ENCODE measurements at regions not wholly inside any gene's neighbourhood (a gene's known extent, or its start where the extent isn't known, plus 50 kb on each side); places are given as distances from the start of the nearest gene placed in this dataset.

DNA sequence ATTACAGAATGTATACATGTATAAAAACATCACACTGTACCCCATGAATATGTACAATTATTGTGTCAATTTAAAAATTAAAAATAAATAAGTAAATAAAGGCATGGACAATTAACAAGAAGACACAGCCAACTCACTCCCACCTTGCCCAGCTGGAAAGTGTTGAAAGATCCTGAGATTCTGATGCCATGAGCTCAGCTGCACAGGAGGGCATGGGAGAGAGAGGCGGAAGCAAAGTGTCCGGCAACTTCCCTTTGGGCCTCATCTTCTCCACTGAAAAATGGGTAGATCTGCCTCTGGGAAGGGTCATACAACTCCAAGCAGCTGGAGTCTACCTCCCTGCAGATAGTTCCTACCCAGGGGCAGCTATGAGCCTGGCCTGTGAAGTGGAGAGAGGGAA, 277.3 kb downstream of the UACA start:
- TF ChIP-seq, protein P1, sequence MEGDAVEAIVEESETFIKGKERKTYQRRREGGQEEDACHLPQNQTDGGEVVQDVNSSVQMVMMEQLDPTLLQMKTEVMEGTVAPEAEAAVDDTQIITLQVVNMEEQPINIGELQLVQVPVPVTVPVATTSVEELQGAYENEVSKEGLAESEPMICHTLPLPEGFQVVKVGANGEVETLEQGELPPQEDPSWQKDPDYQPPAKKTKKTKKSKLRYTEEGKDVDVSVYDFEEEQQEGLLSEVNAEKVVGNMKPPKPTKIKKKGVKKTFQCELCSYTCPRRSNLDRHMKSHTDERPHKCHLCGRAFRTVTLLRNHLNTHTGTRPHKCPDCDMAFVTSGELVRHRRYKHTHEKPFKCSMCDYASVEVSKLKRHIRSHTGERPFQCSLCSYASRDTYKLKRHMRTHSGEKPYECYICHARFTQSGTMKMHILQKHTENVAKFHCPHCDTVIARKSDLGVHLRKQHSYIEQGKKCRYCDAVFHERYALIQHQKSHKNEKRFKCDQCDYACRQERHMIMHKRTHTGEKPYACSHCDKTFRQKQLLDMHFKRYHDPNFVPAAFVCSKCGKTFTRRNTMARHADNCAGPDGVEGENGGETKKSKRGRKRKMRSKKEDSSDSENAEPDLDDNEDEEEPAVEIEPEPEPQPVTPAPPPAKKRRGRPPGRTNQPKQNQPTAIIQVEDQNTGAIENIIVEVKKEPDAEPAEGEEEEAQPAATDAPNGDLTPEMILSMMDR (IDR thresholded peaks at IDR 0.05; ENCODE audit: low read depth, low read length, missing control alignments) = no peak
- no peak overlapping the region for H3K4me3 ChIP-seq (replicated peaks; ENCODE audit: low read depth, low read length)
- DNase-seq (ENCODE audit: extremely low read depth, low read depth) = no peak

GRCh38 chr15:70484993-70485392, 278.4 kb downstream of the UACA start:
- TF ChIP-seq, protein P1 (IDR thresholded peaks at IDR 0.05; ENCODE audit: low read depth, low read length, missing control alignments) = no peak
- H3K4me3 ChIP-seq (replicated peaks; ENCODE audit: low read depth, low read length) = no peak overlapping the region
- DNase-seq (ENCODE audit: extremely low read depth, low read depth) = no peak

DNA sequence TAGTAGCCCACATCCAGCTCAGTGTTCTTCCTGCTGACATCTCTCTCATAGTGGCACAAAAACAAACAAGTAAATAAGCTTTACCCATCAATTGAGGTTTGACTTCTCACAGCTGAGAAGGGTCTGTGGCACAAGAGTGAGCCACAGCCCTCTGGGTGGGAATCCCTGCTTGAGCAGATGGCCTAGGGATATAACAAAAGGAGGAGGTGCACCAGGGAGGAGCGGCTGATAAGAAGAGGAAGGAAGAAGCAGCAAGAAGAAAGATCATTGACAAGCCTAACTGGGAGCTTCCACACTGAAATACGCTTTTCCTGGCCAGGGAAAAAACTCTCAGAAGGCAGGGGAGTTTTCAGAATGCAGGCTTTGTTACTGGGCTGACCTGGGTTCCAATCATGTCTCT, 279.8 kb downstream of the UACA start:
- DNase-seq (ENCODE audit: extremely low read depth, low read depth) = no peak
- H3K4me3 ChIP-seq (replicated peaks; ENCODE audit: low read depth, low read length) = no peak overlapping the region
- TF ChIP-seq, protein P1 (IDR thresholded peaks at IDR 0.05; ENCODE audit: low read depth, low read length, missing control alignments) = no peak

DNA sequence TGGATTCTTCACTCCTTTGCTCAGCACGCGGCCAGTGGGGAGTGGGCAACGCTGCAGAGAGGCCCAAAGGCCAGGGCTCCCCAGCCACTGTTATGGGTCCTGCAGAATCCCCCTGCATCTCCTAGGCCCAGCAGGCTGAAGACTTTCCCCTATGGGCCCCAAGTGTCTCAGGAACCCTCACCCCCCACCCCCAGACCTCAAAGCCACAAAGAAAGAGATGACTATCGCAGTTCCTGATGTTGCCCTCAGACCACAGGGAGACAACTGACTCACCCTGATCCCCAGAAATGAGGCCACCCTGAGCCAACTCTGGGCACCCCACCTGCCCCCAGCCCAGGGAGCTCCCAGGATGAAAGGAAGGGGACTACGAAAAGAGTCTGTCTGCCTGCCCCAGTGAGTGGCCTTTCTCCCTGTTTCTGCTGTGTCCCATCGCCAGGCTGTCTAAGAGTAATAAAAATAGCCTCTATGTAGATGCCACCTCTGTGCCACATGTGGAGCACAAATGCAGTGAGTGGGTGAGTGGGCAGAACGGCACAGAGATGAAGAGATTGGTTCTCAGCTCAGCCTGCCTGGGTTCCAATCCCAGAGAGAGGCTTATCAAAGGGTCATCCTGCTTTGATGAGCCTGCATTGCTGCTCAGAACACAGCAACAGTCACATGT, 283.0 kb downstream of the UACA start:
- DNase-seq (ENCODE audit: extremely low read depth, low read depth) = no peak
- TF ChIP-seq, protein P1 (IDR thresholded peaks at IDR 0.05; ENCODE audit: low read depth, low read length, missing control alignments) = no peak
- no peak overlapping the region for H3K4me3 ChIP-seq (replicated peaks; ENCODE audit: low read depth, low read length)

DNA sequence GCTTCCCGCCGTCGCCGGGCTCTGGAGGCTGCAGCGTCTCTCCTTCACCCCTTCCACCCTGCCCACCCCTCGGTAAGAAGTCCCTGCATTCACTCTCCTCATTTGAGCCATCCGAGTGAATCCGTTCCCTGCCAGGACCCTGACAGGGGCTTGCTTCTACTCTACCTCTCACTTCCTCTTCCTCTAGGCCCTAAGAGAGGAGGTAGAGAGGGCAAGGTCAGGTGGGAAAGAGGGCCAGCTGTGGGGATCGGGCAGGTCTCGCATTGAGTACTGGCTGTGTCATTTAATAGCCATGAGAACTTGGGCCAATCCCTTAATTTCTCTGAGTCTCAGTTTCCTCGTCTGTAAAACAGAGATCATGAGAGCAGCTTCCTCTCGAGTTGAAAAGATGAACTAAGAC, 283.6 kb downstream of the UACA start:
- DNase-seq (ENCODE audit: extremely low read depth, low read depth) = no peak
- TF ChIP-seq, protein P1 (IDR thresholded peaks at IDR 0.05; ENCODE audit: low read depth, low read length, missing control alignments) = no peak
- no peak overlapping the region for H3K4me3 ChIP-seq (replicated peaks; ENCODE audit: low read depth, low read length)

DNA sequence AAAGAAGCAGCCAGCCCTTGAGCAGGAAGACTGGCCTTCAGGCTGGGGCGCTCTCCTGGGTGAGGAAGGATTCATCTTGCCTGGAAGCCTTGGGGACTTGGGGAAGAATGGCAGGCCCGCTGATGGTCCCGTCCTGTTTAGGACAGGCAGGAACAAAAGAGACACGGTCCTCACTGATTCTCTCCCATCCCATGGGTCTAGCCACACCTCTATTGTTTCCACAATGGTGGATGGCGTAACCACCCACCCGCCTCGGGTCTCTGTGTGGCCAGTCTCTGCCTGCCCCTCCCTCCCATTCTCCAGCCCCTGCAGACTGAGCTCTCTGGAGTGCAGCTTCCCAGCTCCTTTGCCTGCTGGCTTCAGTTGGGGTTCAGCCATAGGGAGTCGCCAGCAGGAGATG, 284.3 kb downstream of the UACA start:
- DNase-seq (ENCODE audit: extremely low read depth, low read depth) = no peak
- H3K4me3 ChIP-seq (replicated peaks; ENCODE audit: low read depth, low read length) = no peak overlapping the region
- TF ChIP-seq, protein P1 (IDR thresholded peaks at IDR 0.05; ENCODE audit: low read depth, low read length, missing control alignments) = no peak
